Activated naive CD4-positive, alpha-beta T cell treated with anti-CD3 and anti-CD28 coated beads, Interleukin-2, amount 50 U/mL, for 24 hours (primary cell): ENCODE measurements at regions not wholly inside any gene's neighbourhood (a gene's known extent, or its start where the extent isn't known, plus 50 kb on each side); places are given as distances from the start of the nearest gene placed in this dataset.
"Not testable (repeated sequence)": the region's sequence is repeated elsewhere in the genome, so short reads cannot be mapped to it uniquely, and the experiment has no call there.

ENCODE experiments used
- H3K27ac Mint-ChIP-seq: one replicate; pipeline ENCODE4 v1.8.0; 2021; ENCODE audit warnings: mild to moderate bottlenecking, mixed read lengths
- H3K27me3 Mint-ChIP-seq: one replicate; pipeline ENCODE4 v1.8.0; 2021; ENCODE audit warnings: mixed read lengths
- H3K36me3 Mint-ChIP-seq: one replicate; pipeline ENCODE4 v1.8.0; 2021; ENCODE audit warnings: mixed read lengths
- H3K4me1 Mint-ChIP-seq: one replicate; pipeline ENCODE4 v1.8.0; 2021; ENCODE audit warnings: mixed read lengths
- H3K4me3 Mint-ChIP-seq: one replicate; pipeline ENCODE4 v1.8.0; 2021; ENCODE audit warnings: mild to moderate bottlenecking, mixed read lengths
- H3K9me3 Mint-ChIP-seq: one replicate; pipeline ENCODE4 v1.8.0; 2021; ENCODE audit warnings: mixed read lengths

- Mint-ChIP-seq H3K36me3 (no peaks in the 10 kb centered on the region), H3K4me3 (no peak overlapping the region), H3K4me1 (no peaks in the 10 kb centered on the region), H3K9me3 (peaks cover 4% of the 10 kb centered on the region), H3K27ac (no peak overlapping the region), H3K27me3 (no peaks in the 10 kb centered on the region)
Observed at GRCh38 chr13:68727165-68727564, 1380.5 kb upstream of the ATXN8OS start.

GRCh38 chr13:68719815-68720214 lies 1387.8 kb upstream of the ATXN8OS start:
- no peak overlapping the region for H3K27ac Mint-ChIP-seq
- no peaks in the 10 kb centered on the region for H3K27me3 Mint-ChIP-seq
- peaks cover 4% of the 10 kb centered on the region for H3K9me3 Mint-ChIP-seq
- no peaks in the 10 kb centered on the region for H3K36me3 Mint-ChIP-seq
- H3K4me3 Mint-ChIP-seq: no peak overlapping the region
- H3K4me1 Mint-ChIP-seq: no peaks in the 10 kb centered on the region

- H3K4me1 Mint-ChIP-seq: no peaks in the 10 kb centered on the region
- H3K36me3 Mint-ChIP-seq: no peaks in the 10 kb centered on the region
- no peaks in the 10 kb centered on the region for H3K27me3 Mint-ChIP-seq
- peaks cover 10% of the 10 kb centered on the region for H3K9me3 Mint-ChIP-seq
- H3K27ac Mint-ChIP-seq: no peak overlapping the region
- no peak overlapping the region for H3K4me3 Mint-ChIP-seq
Observed at GRCh38 chr13:68715651-68716050, 1392.0 kb upstream of the ATXN8OS start.

- Mint-ChIP-seq H3K36me3 (no peaks in the 10 kb centered on the region), H3K27ac (no peak overlapping the region), H3K4me1 (no peaks in the 10 kb centered on the region), H3K9me3 (peaks cover 10% of the 10 kb centered on the region), H3K4me3 (no peak overlapping the region), H3K27me3 (no peaks in the 10 kb centered on the region)
Observed at GRCh38 chr13:68714292-68714691, 1393.3 kb upstream of the ATXN8OS start.

GRCh38 chr13:68713394-68713793 lies 1394.2 kb upstream of the ATXN8OS start:
- H3K4me1 Mint-ChIP-seq: no peaks in the 10 kb centered on the region
- H3K27me3 Mint-ChIP-seq: no peaks in the 10 kb centered on the region
- H3K36me3 Mint-ChIP-seq: no peaks in the 10 kb centered on the region
- no peak overlapping the region for H3K4me3 Mint-ChIP-seq
- peaks cover 10% of the 10 kb centered on the region for H3K9me3 Mint-ChIP-seq
- no peak overlapping the region for H3K27ac Mint-ChIP-seq

GRCh38 chr13:68708336-68708908 lies 1399.2 kb upstream of the ATXN8OS start:
- Mint-ChIP-seq H3K4me1 (no peaks in the 10 kb centered on the region), H3K4me3 (no peak overlapping the region), H3K27ac (no peak overlapping the region), H3K27me3 (no peaks in the 10 kb centered on the region), H3K36me3 (no peaks in the 10 kb centered on the region), H3K9me3 (peaks cover 10% of the 10 kb centered on the region)

- not testable (repeated sequence) for H3K4me1 Mint-ChIP-seq, H3K36me3 Mint-ChIP-seq, H3K27ac Mint-ChIP-seq, H3K9me3 Mint-ChIP-seq, H3K4me3 Mint-ChIP-seq, H3K27me3 Mint-ChIP-seq
Observed at GRCh38 chr13:68706044-68706443, 1401.6 kb upstream of the ATXN8OS start.

GRCh38 chr13:68697551-68697950 lies 1410.1 kb upstream of the ATXN8OS start:
- Mint-ChIP-seq H3K4me3 (no peak overlapping the region), H3K4me1 (no peaks in the 10 kb centered on the region), H3K27me3 (no peaks in the 10 kb centered on the region), H3K9me3 (peaks cover 6% of the 10 kb centered on the region), H3K27ac (no peak overlapping the region), H3K36me3 (no peaks in the 10 kb centered on the region)

- Mint-ChIP-seq H3K9me3 (peaks cover 6% of the 10 kb centered on the region), H3K4me3 (no peak overlapping the region), H3K4me1 (no peaks in the 10 kb centered on the region), H3K27ac (no peak overlapping the region), H3K27me3 (no peaks in the 10 kb centered on the region), H3K36me3 (no peaks in the 10 kb centered on the region)
Observed at GRCh38 chr13:68696907-68697306, 1410.7 kb upstream of the ATXN8OS start.

GRCh38 chr13:68692049-68692448 lies 1415.6 kb upstream of the ATXN8OS start:
- peaks cover 10% of the 10 kb centered on the region for H3K9me3 Mint-ChIP-seq
- no peak overlapping the region for H3K27ac Mint-ChIP-seq
- H3K36me3 Mint-ChIP-seq: no peaks in the 10 kb centered on the region
- no peaks in the 10 kb centered on the region for H3K27me3 Mint-ChIP-seq
- H3K4me1 Mint-ChIP-seq: no peaks in the 10 kb centered on the region
- no peak overlapping the region for H3K4me3 Mint-ChIP-seq

- Mint-ChIP-seq H3K9me3 (peaks cover 10% of the 10 kb centered on the region), H3K4me3 (no peak overlapping the region), H3K4me1 (no peaks in the 10 kb centered on the region), H3K27ac (no peak overlapping the region), H3K27me3 (no peaks in the 10 kb centered on the region), H3K36me3 (no peaks in the 10 kb centered on the region)
Observed at GRCh38 chr13:68690567-68690966, 1417.1 kb upstream of the ATXN8OS start.

- no peaks in the 10 kb centered on the region for H3K4me1 Mint-ChIP-seq
- peaks cover 8% of the 10 kb centered on the region for H3K9me3 Mint-ChIP-seq
- H3K36me3 Mint-ChIP-seq: no peaks in the 10 kb centered on the region
- no peak overlapping the region for H3K4me3 Mint-ChIP-seq
- no peak overlapping the region for H3K27ac Mint-ChIP-seq
- no peaks in the 10 kb centered on the region for H3K27me3 Mint-ChIP-seq
Observed at GRCh38 chr13:68676513-68677115, 1431.0 kb upstream of the ATXN8OS start.

GRCh38 chr13:68675209-68675608 lies 1432.4 kb upstream of the ATXN8OS start:
- Mint-ChIP-seq H3K4me3 (no peak overlapping the region), H3K9me3 (peaks cover 11% of the 10 kb centered on the region), H3K36me3 (no peaks in the 10 kb centered on the region), H3K27me3 (no peaks in the 10 kb centered on the region), H3K27ac (no peak overlapping the region), H3K4me1 (no peaks in the 10 kb centered on the region)

- Mint-ChIP-seq H3K27ac (no peak overlapping the region), H3K4me3 (no peak overlapping the region), H3K4me1 (no peaks in the 10 kb centered on the region), H3K27me3 (no peaks in the 10 kb centered on the region), H3K36me3 (no peaks in the 10 kb centered on the region), H3K9me3 (peaks cover 9% of the 10 kb centered on the region)
Observed at GRCh38 chr13:68667863-68668262, 1437.7 kb upstream of the PCDH9 start.

- Mint-ChIP-seq H3K27ac (no peak overlapping the region), H3K27me3 (no peaks in the 10 kb centered on the region), H3K4me1 (no peaks in the 10 kb centered on the region), H3K36me3 (no peaks in the 10 kb centered on the region), H3K4me3 (no peak overlapping the region), H3K9me3 (peaks cover 9% of the 10 kb centered on the region)
Observed at GRCh38 chr13:68666774-68667397, 1436.8 kb upstream of the PCDH9 start.

GRCh38 chr13:68645814-68646213 lies 1415.7 kb upstream of the PCDH9 start:
- Mint-ChIP-seq H3K36me3 (no peaks in the 10 kb centered on the region), H3K4me1 (no peaks in the 10 kb centered on the region), H3K4me3 (no peak overlapping the region), H3K9me3 (peaks cover 3% of the 10 kb centered on the region), H3K27me3 (no peaks in the 10 kb centered on the region), H3K27ac (no peak overlapping the region)
